A673 (cell line): ENCODE measurements at regions not wholly inside any gene's neighbourhood (a gene's known extent, or its start where the extent isn't known, plus 50 kb on each side); places are given as distances from the start of the nearest gene placed in this dataset.

Experiments used
- CTCF ChIP-seq: fragments of 300-800, 200-600 bp; sonication (generic); conservative IDR thresholded peaks from 2 replicates; pipeline ENCODE4 v1.5.1; 2017; ENCODE audit warnings: low read depth, mild to moderate bottlenecking, antibody characterized with exemption, low read length, moderate library complexity, mixed read lengths
- EZH2 ChIP-seq: fragments of 200-600 bp; sonication (generic); IDR thresholded peaks from 2 replicates; pipeline ENCODE4 v1.6.1; 2017; ENCODE audit warnings: borderline replicate concordance, low read depth, mild to moderate bottlenecking, mixed read lengths, antibody characterized with exemption, low read length; ENCODE audit not compliant: poor library complexity, severe bottlenecking

DNA sequence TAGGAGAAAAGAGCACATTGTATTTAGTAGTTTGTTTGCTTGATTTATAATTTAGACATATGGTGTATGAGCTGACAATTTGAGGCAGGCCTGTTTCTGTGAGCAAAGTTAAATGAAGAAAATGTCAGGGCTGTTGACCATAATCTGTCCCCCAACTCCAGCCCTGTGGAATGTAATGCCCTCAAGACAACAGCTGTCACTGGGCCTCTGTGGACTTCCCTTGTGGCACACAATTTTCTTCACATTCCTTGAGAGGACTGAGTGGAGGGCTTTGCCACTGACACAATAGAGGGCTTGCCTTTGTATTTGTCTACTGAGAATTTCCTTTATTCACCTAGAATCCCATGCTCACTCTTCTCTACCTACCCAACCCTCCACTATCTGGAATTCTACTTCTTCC, 141.2 kb upstream of the CD180 start:
- TF ChIP-seq CTCF (no peak), EZH2 (no peak)
